ENCODE measurements at regions not wholly inside any gene's neighbourhood (a gene's known extent, or its start where the extent isn't known, plus 50 kb on each side); places are given as distances from the start of the nearest gene placed in this dataset.

DNA sequence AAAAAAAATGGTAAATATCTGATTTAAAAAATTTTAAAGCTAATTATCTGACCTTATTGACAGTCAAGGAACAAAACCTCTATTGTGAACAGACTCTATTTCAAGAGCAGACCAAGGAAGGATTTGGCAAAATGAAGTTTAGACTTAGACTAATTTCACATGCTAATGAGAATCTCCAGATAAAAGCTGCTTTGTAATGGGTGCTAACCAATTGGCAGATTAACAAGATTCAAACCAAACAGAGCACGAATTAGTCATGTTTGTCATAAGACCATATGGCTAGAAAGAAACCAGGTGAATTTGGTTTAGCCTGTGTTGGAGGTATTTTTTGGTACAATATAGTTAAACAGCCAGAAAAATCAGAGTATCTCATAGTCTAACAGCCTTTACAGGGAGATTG lies 429.1 kb upstream of the NFE2L3 start:
- no peak overlapping the region for H3K4me3 Mint-ChIP-seq (ENCODE audit: unreplicated experiment)
- no peaks in the 10 kb centered on the region for H3K9me3 Mint-ChIP-seq (ENCODE audit: unreplicated experiment)
- no peaks in the 10 kb centered on the region for H3K27me3 Mint-ChIP-seq (ENCODE audit: unreplicated experiment)
- H3K36me3 Mint-ChIP-seq (ENCODE audit: low read depth, unreplicated experiment): no peaks in the 10 kb centered on the region
- TF ChIP-seq, protein P1, sequence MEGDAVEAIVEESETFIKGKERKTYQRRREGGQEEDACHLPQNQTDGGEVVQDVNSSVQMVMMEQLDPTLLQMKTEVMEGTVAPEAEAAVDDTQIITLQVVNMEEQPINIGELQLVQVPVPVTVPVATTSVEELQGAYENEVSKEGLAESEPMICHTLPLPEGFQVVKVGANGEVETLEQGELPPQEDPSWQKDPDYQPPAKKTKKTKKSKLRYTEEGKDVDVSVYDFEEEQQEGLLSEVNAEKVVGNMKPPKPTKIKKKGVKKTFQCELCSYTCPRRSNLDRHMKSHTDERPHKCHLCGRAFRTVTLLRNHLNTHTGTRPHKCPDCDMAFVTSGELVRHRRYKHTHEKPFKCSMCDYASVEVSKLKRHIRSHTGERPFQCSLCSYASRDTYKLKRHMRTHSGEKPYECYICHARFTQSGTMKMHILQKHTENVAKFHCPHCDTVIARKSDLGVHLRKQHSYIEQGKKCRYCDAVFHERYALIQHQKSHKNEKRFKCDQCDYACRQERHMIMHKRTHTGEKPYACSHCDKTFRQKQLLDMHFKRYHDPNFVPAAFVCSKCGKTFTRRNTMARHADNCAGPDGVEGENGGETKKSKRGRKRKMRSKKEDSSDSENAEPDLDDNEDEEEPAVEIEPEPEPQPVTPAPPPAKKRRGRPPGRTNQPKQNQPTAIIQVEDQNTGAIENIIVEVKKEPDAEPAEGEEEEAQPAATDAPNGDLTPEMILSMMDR (IDR thresholded peaks at IDR 0.05; ENCODE audit: unreplicated experiment): no peak
- no peak for DNase-seq (ENCODE audit: low spot score)
- no peak overlapping the region for H3K27ac Mint-ChIP-seq (ENCODE audit: unreplicated experiment)
- no peaks in the 10 kb centered on the region for H3K4me1 Mint-ChIP-seq (ENCODE audit: unreplicated experiment)

- DNase-seq (ENCODE audit: low spot score): no peak
- no peaks in the 10 kb centered on the region for H3K9me3 Mint-ChIP-seq (ENCODE audit: unreplicated experiment)
- H3K4me3 Mint-ChIP-seq (ENCODE audit: unreplicated experiment): no peak overlapping the region
- H3K36me3 Mint-ChIP-seq (ENCODE audit: low read depth, unreplicated experiment): no peaks in the 10 kb centered on the region
- no peaks in the 10 kb centered on the region for H3K4me1 Mint-ChIP-seq (ENCODE audit: unreplicated experiment)
- TF ChIP-seq, protein P1 (IDR thresholded peaks at IDR 0.05; ENCODE audit: unreplicated experiment): no peak
- no peak overlapping the region for H3K27ac Mint-ChIP-seq (ENCODE audit: unreplicated experiment)
- no peaks in the 10 kb centered on the region for H3K27me3 Mint-ChIP-seq (ENCODE audit: unreplicated experiment)
These were observed 426.5 kb upstream of the NFE2L3 start for GRCh38 chr7:25725451-25725850.

DNA sequence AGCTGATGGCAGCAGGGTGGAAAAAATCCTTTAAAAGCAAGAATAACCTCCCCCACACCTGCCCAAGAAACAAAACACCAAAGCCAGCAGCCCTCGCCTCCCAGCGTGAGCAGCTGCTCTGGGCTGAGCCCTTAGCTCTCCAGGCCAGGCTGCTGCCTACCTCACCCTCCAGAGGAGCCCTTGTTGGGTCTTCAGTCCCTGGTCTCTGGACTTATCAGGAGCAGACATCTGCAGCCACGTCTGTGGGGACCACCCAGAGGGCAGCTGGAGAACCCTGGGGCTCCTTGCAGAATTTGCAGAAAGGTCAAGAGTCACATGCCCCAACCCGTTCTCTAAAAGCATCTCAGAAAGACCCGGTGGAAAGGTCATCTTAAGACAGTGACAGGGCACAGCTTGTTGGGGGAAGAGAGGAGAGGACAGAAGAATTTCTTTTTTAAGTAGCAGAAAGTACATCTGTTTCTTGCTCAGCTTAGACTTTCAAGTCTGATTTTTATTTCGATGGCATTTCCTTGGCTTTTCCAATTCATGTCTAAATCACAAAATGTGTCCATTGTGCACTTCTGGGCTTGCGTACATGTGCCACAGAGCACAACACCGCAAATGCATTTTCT lies 425.7 kb upstream of the NFE2L3 start:
- no peak for DNase-seq (ENCODE audit: low spot score)
- Mint-ChIP-seq H3K4me1 (ENCODE audit: unreplicated experiment) (no peaks in the 10 kb centered on the region), H3K36me3 (ENCODE audit: low read depth, unreplicated experiment) (no peaks in the 10 kb centered on the region)

GRCh38 chr7:25726781-25727311 lies 425.2 kb upstream of the NFE2L3 start:
- Mint-ChIP-seq H3K4me3 (ENCODE audit: unreplicated experiment) (no peak overlapping the region), H3K9me3 (ENCODE audit: unreplicated experiment) (no peaks in the 10 kb centered on the region), H3K4me1 (ENCODE audit: unreplicated experiment) (no peaks in the 10 kb centered on the region), H3K27ac (ENCODE audit: unreplicated experiment) (no peak overlapping the region), H3K27me3 (ENCODE audit: unreplicated experiment) (no peaks in the 10 kb centered on the region), H3K36me3 (ENCODE audit: low read depth, unreplicated experiment) (no peaks in the 10 kb centered on the region)
- TF ChIP-seq, protein P1 (IDR thresholded peaks at IDR 0.05; ENCODE audit: unreplicated experiment): no peak
- no peak for DNase-seq (ENCODE audit: low spot score)

More for the DNA sequence above, 425.7 kb upstream of the NFE2L3 start:
- TF ChIP-seq, protein P1 (IDR thresholded peaks at IDR 0.05; ENCODE audit: unreplicated experiment): no peak
- Mint-ChIP-seq H3K9me3 (ENCODE audit: unreplicated experiment) (no peaks in the 10 kb centered on the region), H3K27me3 (ENCODE audit: unreplicated experiment) (no peaks in the 10 kb centered on the region), H3K27ac (ENCODE audit: unreplicated experiment) (no peak overlapping the region), H3K4me3 (ENCODE audit: unreplicated experiment) (no peak overlapping the region)

- no peaks in the 10 kb centered on the region for H3K4me1 Mint-ChIP-seq (ENCODE audit: unreplicated experiment)
- TF ChIP-seq, protein P1 (IDR thresholded peaks at IDR 0.05; ENCODE audit: unreplicated experiment): no peak
- no peak overlapping the region for H3K27ac Mint-ChIP-seq (ENCODE audit: unreplicated experiment)
- H3K36me3 Mint-ChIP-seq (ENCODE audit: low read depth, unreplicated experiment): no peaks in the 10 kb centered on the region
- H3K9me3 Mint-ChIP-seq (ENCODE audit: unreplicated experiment): no peaks in the 10 kb centered on the region
- no peak overlapping the region for H3K4me3 Mint-ChIP-seq (ENCODE audit: unreplicated experiment)
- DNase-seq (ENCODE audit: low spot score): no peak
- no peaks in the 10 kb centered on the region for H3K27me3 Mint-ChIP-seq (ENCODE audit: unreplicated experiment)
These were observed 424.6 kb upstream of the NFE2L3 start for GRCh38 chr7:25727446-25727845.
